B cell (primary cell): ENCODE measurements at regions not wholly inside any gene's neighbourhood (a gene's known extent, or its start where the extent isn't known, plus 50 kb on each side); places are given as distances from the start of the nearest gene placed in this dataset.

ENCODE experiments used
- ATAC-seq: fragments of 200-7000 bp; cut with Tn5 transposase; one replicate; pipeline ENCODE4 v1.10.0; 2021; ENCODE audit warnings: low read depth, mild to moderate bottlenecking, moderate number of reproducible peaks, moderate library complexity
- CTCF ChIA-PET: fragments of 350-600 bp; sonication (Branson Sonifier 250); formaldehyde crosslinking; loops from one replicate; lab custom pipeline; 2021; ENCODE audit warnings: antibody characterized with exemption, inconsistent platforms; lab: Charles Lee
- POLR2A ChIA-PET: fragments of 350-600 bp; sonication (Branson Sonifier 250); formaldehyde crosslinking; loops from one replicate; lab custom pipeline; 2021; ENCODE audit warnings: antibody characterized with exemption; lab: Charles Lee
- DNase-seq: peaks from one replicate; pipeline ENCODE4 v3.0.0; 2013
- H2AFZ ChIP-seq: 2 replicates; pipeline ENCODE4 v1.6.1; 2012; ENCODE audit warnings: mild to moderate bottlenecking, low read depth, low read length; ENCODE audit not compliant: insufficient read depth, poor library complexity, severe bottlenecking
- H3K27ac ChIP-seq, 2 donors: 1 replicate in 1 of 2; 2 replicates in 1 of 2; pipeline ENCODE4 v1.5.1; 2012 to 2013; ENCODE audit warnings: low read length in 2 of 2, mild to moderate bottlenecking in 2 of 2, moderate library complexity in 1 of 2
- H3K27me3 ChIP-seq, 4 experiments: fragments of 200-600 bp in 1 of 4; sonication (generic) in 1 of 4; replicated peaks in 1 of 4; 1 replicate in 2 of 4; 2 replicates in 2 of 4; pipeline versions ENCODE4 v1.6.1 to v1.7.0; 2013 to 2016; ENCODE audit warnings: low read length in 3 of 4, mild to moderate bottlenecking in 2 of 4, mixed read lengths in 1 of 4, moderate library complexity in 1 of 4; ENCODE audit not compliant: insufficient read depth in 4 of 4, control insufficient read depth in 3 of 4; ENCODE audit errors: control extremely low read depth in 1 of 4
- H3K36me3 ChIP-seq, 2 experiments: replicated peaks in 1 of 2; 1 replicate in 1 of 2; 2 replicates in 1 of 2; pipeline versions ENCODE4 v1.6.1 to v1.7.1; 2013; ENCODE audit warnings: low read length in 1 of 2; ENCODE audit not compliant: insufficient read depth in 2 of 2, control insufficient read depth in 1 of 2; ENCODE audit errors: control extremely low read depth in 1 of 2, extremely low read depth in 1 of 2
- H3K4me1 ChIP-seq, 2 donors: fragments of 200-600 bp in 1 of 2; sonication (generic) in 1 of 2; 1 replicate in 1 of 2; 2 replicates in 1 of 2; pipeline versions ENCODE4 v1.5.1 to v1.6.1; 2013 to 2017; ENCODE audit warnings: low read length in 2 of 2; ENCODE audit not compliant: control insufficient read depth in 2 of 2, insufficient read depth in 2 of 2
- H3K4me2 ChIP-seq: replicated peaks from 2 replicates; pipeline ENCODE3; 2012; ENCODE audit warnings: mild to moderate bottlenecking, low read depth, low read length; ENCODE audit not compliant: poor library complexity, severe bottlenecking
- H3K4me3 ChIP-seq, 5 experiments: fragments of 200-600 bp in 1 of 5; sonication (generic) in 1 of 5; 1 replicate in 3 of 5; 2 replicates in 2 of 5; pipeline versions ENCODE4 v1.5.1 to v1.7.0; 2011 to 2016; ENCODE audit warnings: low read length in 4 of 5, mild to moderate bottlenecking in 4 of 5, low read depth in 2 of 5, control low read depth in 1 of 5, moderate library complexity in 1 of 5; ENCODE audit not compliant: insufficient read depth in 1 of 5; ENCODE audit errors: control extremely low read depth in 1 of 5, extremely low read depth in 1 of 5
- H3K79me2 ChIP-seq: fragments of 200-600 bp; sonication (generic); one replicate; pipeline ENCODE4 v1.6.0; 2016; ENCODE audit warnings: low read length; ENCODE audit not compliant: control insufficient read depth, insufficient read depth
- H3K9ac ChIP-seq: fragments of 200-600 bp; sonication (generic); 2 replicates; pipeline ENCODE4 v1.6.1; 2017; ENCODE audit warnings: mild to moderate bottlenecking, low read length, moderate library complexity
- H3K9me3 ChIP-seq, 3 donors: one replicate each; pipeline versions ENCODE4 v1.6.1 to v1.7.1; 2013; ENCODE audit warnings: low read length in 2 of 3; ENCODE audit not compliant: control insufficient read depth in 2 of 3, insufficient read depth in 1 of 3; ENCODE audit errors: control extremely low read depth in 1 of 3
- H4K20me1 ChIP-seq: 2 replicates; pipeline ENCODE4 v1.6.0; 2012; ENCODE audit warnings: mild to moderate bottlenecking, low read length; ENCODE audit not compliant: insufficient read depth, control insufficient read depth, poor library complexity, severe bottlenecking
- H3K27ac Mint-ChIP-seq: one replicate; pipeline ENCODE4 v1.8.0; 2021; ENCODE audit warnings: mixed read lengths
- H3K27me3 Mint-ChIP-seq: one replicate; pipeline ENCODE4 v1.8.0; 2021; ENCODE audit warnings: mixed read lengths
- H3K4me1 Mint-ChIP-seq: one replicate; pipeline ENCODE4 v1.8.0; 2021; ENCODE audit warnings: mixed read lengths
- H3K4me3 Mint-ChIP-seq: one replicate; pipeline ENCODE4 v1.8.0; 2021; ENCODE audit warnings: mixed read lengths
- H3K9me3 Mint-ChIP-seq: one replicate; pipeline ENCODE4 v1.8.0; 2022; ENCODE audit warnings: mixed read lengths; ENCODE audit not compliant: insufficient read depth
- CTCF ChIP-seq: fragments of 200-600 bp; IDR thresholded peaks from one replicate; pipeline ENCODE4 v1.8.0; 2022; ENCODE audit warnings: antibody characterized with exemption, mild to moderate bottlenecking
- EZH2 ChIP-seq: IDR thresholded peaks from 2 replicates; pipeline ENCODE4 v1.6.1; 2012; ENCODE audit warnings: borderline replicate concordance, low read depth, mild to moderate bottlenecking, moderate library complexity, low read length; ENCODE audit not compliant: insufficient read depth, poor library complexity, severe bottlenecking
- WGBS: methylation state at CpG from one replicate; pipeline ENCODE4 v1.1.5; 2013; ENCODE audit warnings: missing lambda C conversion rate; ENCODE audit not compliant: insufficient coverage; 5-methylcytosine and 5-hydroxymethylcytosine counted together
- intact Hi-C: fragments of 100-400 bp; cut with micrococcal nuclease; formaldehyde crosslinking; loops from one replicate; pipeline ENCODE4 v1.10.0; 2022

DNA sequence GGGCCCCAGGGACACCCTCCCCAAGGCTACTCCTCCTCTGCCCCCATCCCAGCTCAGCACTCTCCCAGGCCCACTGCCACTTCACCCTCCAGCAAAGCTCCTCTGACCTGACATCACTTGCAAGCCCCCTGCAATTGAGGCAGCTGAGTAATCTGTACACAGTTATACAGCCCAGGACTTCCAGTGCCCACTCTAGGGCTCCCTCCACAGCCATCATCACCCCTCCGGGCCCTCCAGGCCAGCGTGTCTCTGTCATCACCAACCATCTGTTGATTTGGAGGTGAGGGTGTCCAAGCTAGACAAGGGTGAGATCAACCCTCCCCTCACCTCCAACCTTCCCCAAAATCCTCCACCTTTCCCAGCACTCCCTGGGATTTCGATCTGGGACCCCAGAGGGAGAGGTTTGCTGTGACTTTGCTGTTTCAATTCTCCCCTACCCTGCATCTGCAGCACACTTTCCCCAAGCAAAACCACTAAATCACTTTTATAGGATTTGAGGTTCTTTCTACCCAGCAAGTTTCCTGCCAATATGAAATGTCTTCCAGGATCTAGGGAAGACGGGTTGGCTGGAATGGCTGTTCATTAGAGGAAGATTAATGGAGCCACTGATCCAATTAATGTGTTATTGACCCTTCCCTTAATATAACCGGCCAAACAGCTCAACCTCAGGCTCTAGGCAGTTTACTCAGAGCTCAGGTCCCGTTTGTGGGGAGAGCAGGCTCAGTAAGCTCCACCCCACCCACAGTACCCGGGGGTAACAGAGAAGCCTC lies 92.9 kb downstream of the CHST1 start:
- Histone ChIP-seq H3K79me2 (no peaks in the 10 kb centered on the region), H3K27me3 (peaks cover 0 to 2% (median 0%) of the 10 kb centered on the region in 4 experiments), H3K27ac (no peak overlapping the region), H3K4me1 (no peaks in the 10 kb centered on the region), H3K4me3 (no peak overlapping the region), H4K20me1 (no peaks in the 10 kb centered on the region), H3K9ac (no peak overlapping the region), H3K4me2 (no peak overlapping the region), H3K9me3 (no peaks in the 10 kb centered on the region), H3K36me3 (no peaks in the 10 kb centered on the region), H2AFZ (no peak overlapping the region)
- ATAC-seq (no peak), DNase-seq (no peak)
- Mint-ChIP-seq H3K4me1 (no peaks in the 10 kb centered on the region), H3K9me3 (no peaks in the 10 kb centered on the region), H3K27me3 (peaks cover 33% of the 10 kb centered on the region), H3K27ac (no peak overlapping the region), H3K4me3 (no peak overlapping the region)
- ChIA-PET POLR2A (no interaction called here), CTCF (interaction anchor here (1.3 kb wide), 1 partner anchor 10 kb away, joined by 4 read pairs; no protein-coding TSS in a partner anchor)
- TF ChIP-seq EZH2 (no peak), CTCF (no peak)
- 57% methylated on average over 3 of the region's 7 CpGs for WGBS
- intact Hi-C loops = no loop called here

- intact Hi-C loops = no loop called here
Measured at GRCh38 chr11:45569776-45570175, 95.6 kb downstream of the CHST1 start.

More at GRCh38 chr11:45569776-45570175, 95.6 kb downstream of the CHST1 start:
- no peaks in the 10 kb centered on the region for H3K9me3 ChIP-seq
- H2AFZ ChIP-seq = no peak overlapping the region
- no peak overlapping the region for H3K27ac ChIP-seq
- no peak overlapping the region for H3K4me3 ChIP-seq
- ATAC-seq (no peak), DNase-seq (no peak)
- ChIA-PET POLR2A (no interaction called here), CTCF (no interaction called here)
- H3K4me1 ChIP-seq = no peaks in the 10 kb centered on the region
- Mint-ChIP-seq H3K27ac (no peak overlapping the region), H3K9me3 (no peaks in the 10 kb centered on the region), H3K4me1 (no peaks in the 10 kb centered on the region), H3K27me3 (peaks cover 27% of the 10 kb centered on the region), H3K4me3 (no peak overlapping the region)
- no peaks in the 10 kb centered on the region for H3K36me3 ChIP-seq
- no peaks in the 10 kb centered on the region for H4K20me1 ChIP-seq
- H3K27me3 ChIP-seq = no peaks in the 10 kb centered on the region
- no peak overlapping the region for H3K4me2 ChIP-seq
- H3K79me2 ChIP-seq = no peaks in the 10 kb centered on the region
- 75% methylated on average over 8 of the region's 8 CpGs for WGBS
- no peak overlapping the region for H3K9ac ChIP-seq
- TF ChIP-seq CTCF (no peak), EZH2 (no peak)
